HEK293 (cell line): ENCODE measurements at regions not wholly inside any gene's neighbourhood (a gene's known extent, or its start where the extent isn't known, plus 50 kb on each side); places are given as distances from the start of the nearest gene placed in this dataset.

ENCODE experiments used
- CTCF ChIA-PET: fragments of 350-600 bp; formaldehyde crosslinking; extraction: SDS; loops from one replicate; lab custom pipeline; 2021; ENCODE audit warnings: antibody characterized with exemption; lab: Yijun Ruan, JAX
- POLR2A ChIA-PET: fragments of 300-600 bp; formaldehyde crosslinking; extraction: SDS; loops from one replicate; lab custom pipeline; 2020; ENCODE audit warnings: antibody characterized with exemption, inconsistent platforms; lab: Yijun Ruan, JAX
- H3K27ac ChIP-seq: fragments of 200-500 bp; sonication (Bioruptor generic); 2 replicates; pipeline ENCODE4 v1.5.1; 2014; ENCODE audit warnings: low read depth, low read length, control low read depth, inconsistent platforms; ENCODE audit errors: extremely low read depth
- H3K36me3 ChIP-seq, 2 experiments: fragments of 200-500 bp in 1 of 2; sonication (Bioruptor generic) in 1 of 2; 1 replicate in 1 of 2; 2 replicates in 1 of 2; pipeline ENCODE4 v1.5.1; 2014 to 2017; ENCODE audit warnings: inconsistent platforms in 2 of 2, low read length in 2 of 2; ENCODE audit not compliant: control insufficient read depth in 2 of 2, insufficient read depth in 1 of 2
- H3K4me1 ChIP-seq: fragments of 200-500 bp; sonication (Bioruptor generic); 2 replicates; pipeline ENCODE4 v1.5.1; 2014; ENCODE audit warnings: mild to moderate bottlenecking, low read length, inconsistent platforms; ENCODE audit not compliant: control insufficient read depth, insufficient read depth
- H3K4me3 ChIP-seq: 2 replicates; pipeline ENCODE4 v1.5.1; 2011; ENCODE audit warnings: low read depth, mild to moderate bottlenecking, control low read depth, low read length, moderate library complexity
- H3K9me3 ChIP-seq: fragments of 200-500 bp; sonication (Bioruptor generic); 2 replicates; pipeline ENCODE4 v1.5.1; 2014; ENCODE audit warnings: low read depth, low read length, inconsistent platforms; ENCODE audit not compliant: control insufficient read depth, insufficient read depth
- KLF10 ChIP-seq: fragments of 450-650 bp; IDR thresholded peaks from 2 replicates; pipeline ENCODE4 v1.5.1; 2018; ENCODE audit warnings: missing biosample characterization, mild to moderate bottlenecking, missing genetic modification characterization
- OSR2 ChIP-seq: fragments of 450-650 bp; formaldehyde crosslinking; IDR thresholded peaks from 2 replicates; pipeline ENCODE4 v1.5.1; 2016; ENCODE audit warnings: missing biosample characterization, missing genetic modification characterization
- PRDM1 ChIP-seq: fragments of 450-650 bp; formaldehyde crosslinking; IDR thresholded peaks from 2 replicates; pipeline ENCODE4; 2016; ENCODE audit warnings: missing biosample characterization, missing genetic modification characterization
- SETDB1 ChIP-seq: IDR thresholded peaks from one replicate; pipeline ENCODE4 v1.6.1; 2017; ENCODE audit warnings: mild to moderate bottlenecking, low read length, moderate library complexity, mixed read lengths; ENCODE audit not compliant: insufficient read length
- YY2 ChIP-seq: fragments of 450-650 bp; formaldehyde crosslinking; IDR thresholded peaks from 2 replicates; pipeline ENCODE4 v1.5.1; 2016; ENCODE audit warnings: missing biosample characterization, missing genetic modification characterization
- ZBTB8A ChIP-seq: fragments of 450-650 bp; formaldehyde crosslinking; IDR thresholded peaks from 2 replicates; pipeline ENCODE4 v1.5.1; 2016; ENCODE audit warnings: missing biosample characterization, missing genetic modification characterization
- ZFP3 ChIP-seq: fragments of 450-650 bp; formaldehyde crosslinking; IDR thresholded peaks from 2 replicates; pipeline ENCODE4 v1.5.1; 2016; ENCODE audit warnings: low read depth, missing biosample characterization, missing genetic modification characterization
- ZIC2 ChIP-seq: fragments of 450-650 bp; formaldehyde crosslinking; IDR thresholded peaks from 2 replicates; pipeline ENCODE4 v1.5.1; 2016; ENCODE audit warnings: missing biosample characterization, missing genetic modification characterization
- ZNF112 ChIP-seq: fragments of 450-650 bp; formaldehyde crosslinking; IDR thresholded peaks from 2 replicates; pipeline ENCODE4 v1.5.0; 2017; ENCODE audit warnings: missing biosample characterization, missing genetic modification characterization
- ZNF280C ChIP-seq: fragments of 450-650 bp; formaldehyde crosslinking; IDR thresholded peaks from 2 replicates; pipeline ENCODE4 v1.5.1; 2016; ENCODE audit warnings: missing biosample characterization, missing genetic modification characterization
- ZNF335 ChIP-seq: fragments of 450-650 bp; formaldehyde crosslinking; conservative IDR thresholded peaks from 2 replicates; pipeline ENCODE4 v1.5.1; 2016; ENCODE audit warnings: missing biosample characterization, missing genetic modification characterization
- ZNF48 ChIP-seq: fragments of 450-650 bp; formaldehyde crosslinking; IDR thresholded peaks from 2 replicates; pipeline ENCODE4 v1.5.1; 2016; ENCODE audit warnings: missing biosample characterization, missing genetic modification characterization
- ZNF521 ChIP-seq: fragments of 450-650 bp; formaldehyde crosslinking; IDR thresholded peaks from 2 replicates; pipeline ENCODE4 v1.5.1; 2017; ENCODE audit warnings: missing biosample characterization, mild to moderate bottlenecking, missing genetic modification characterization
- ZNF664 ChIP-seq: fragments of 450-650 bp; formaldehyde crosslinking; IDR thresholded peaks from 2 replicates; pipeline ENCODE4 v1.5.1; 2016; ENCODE audit warnings: missing biosample characterization, missing genetic modification characterization
- ZSCAN23 ChIP-seq: fragments of 450-650 bp; formaldehyde crosslinking; IDR thresholded peaks from 2 replicates; pipeline ENCODE4 v1.5.1; 2016; ENCODE audit warnings: missing biosample characterization, missing genetic modification characterization
- TF ChIP-seq, protein P1 (sequence below): fragments of 450-650 bp; formaldehyde crosslinking; IDR thresholded peaks from 2 replicates; pipeline ENCODE4 v1.5.1; 2017; ENCODE audit warnings: missing biosample characterization, missing genetic modification characterization

DNA sequence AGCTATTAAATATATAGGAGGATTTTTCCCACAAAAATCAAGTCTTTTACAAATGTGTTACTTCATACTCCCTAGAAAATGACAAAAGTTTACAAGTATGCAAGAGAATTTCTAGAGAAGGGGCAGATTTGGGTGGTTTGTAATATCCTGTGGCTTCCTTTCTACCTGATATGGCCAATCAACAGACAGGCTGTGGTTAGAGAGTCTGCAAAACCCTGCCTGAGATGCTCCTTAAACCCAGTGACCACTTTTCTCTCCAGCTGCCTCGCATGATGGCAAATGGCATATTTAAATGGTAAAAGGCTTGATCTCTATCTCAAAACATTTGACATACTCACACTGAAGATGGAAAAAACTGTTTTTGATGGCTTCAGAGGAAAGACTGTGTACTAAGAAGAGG is 550.1 kb upstream of the ZNF462 start (continued):
- no peak for TF ChIP-seq ZBTB8A (tag by site-specific recombination)
- TF ChIP-seq, all 188 proteins: peak for 0

DNA sequence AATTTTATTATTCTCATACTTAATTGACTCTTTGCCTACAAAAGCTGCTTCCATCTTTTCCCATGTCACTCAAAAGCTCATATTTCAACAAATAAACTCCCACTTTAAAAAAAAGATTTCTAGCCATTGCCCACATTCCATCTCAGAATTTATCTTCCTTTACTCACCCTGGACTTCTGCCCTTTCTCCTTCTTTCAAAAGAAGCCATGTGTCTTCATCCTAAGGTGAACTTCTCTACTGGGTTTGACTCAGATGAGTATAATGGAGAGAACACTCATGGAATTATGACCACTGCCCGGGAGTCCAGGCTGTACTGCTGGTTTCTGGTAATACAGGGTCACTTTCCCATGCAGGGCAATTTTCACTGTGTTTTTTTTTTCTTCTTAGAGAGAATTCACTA is 548.5 kb upstream of the ZNF462 start:
- Histone ChIP-seq H3K4me1 (no peaks in the 10 kb centered on the region), H3K27ac (no peak overlapping the region)
- CTCF ChIA-PET, result no interaction called here
- TF ChIP-seq YY2 (tag by site-specific recombination), result no peak
- TF ChIP-seq ZNF48 (tag by site-specific recombination), result no peak
- TF ChIP-seq, all 188 proteins: peak for 0
- H3K9me3 ChIP-seq, result no peaks in the 10 kb centered on the region
- POLR2A ChIA-PET, result no interaction called here
- H3K36me3 ChIP-seq, result no peaks in the 10 kb centered on the region
- no peak overlapping the region for H3K4me3 ChIP-seq

DNA sequence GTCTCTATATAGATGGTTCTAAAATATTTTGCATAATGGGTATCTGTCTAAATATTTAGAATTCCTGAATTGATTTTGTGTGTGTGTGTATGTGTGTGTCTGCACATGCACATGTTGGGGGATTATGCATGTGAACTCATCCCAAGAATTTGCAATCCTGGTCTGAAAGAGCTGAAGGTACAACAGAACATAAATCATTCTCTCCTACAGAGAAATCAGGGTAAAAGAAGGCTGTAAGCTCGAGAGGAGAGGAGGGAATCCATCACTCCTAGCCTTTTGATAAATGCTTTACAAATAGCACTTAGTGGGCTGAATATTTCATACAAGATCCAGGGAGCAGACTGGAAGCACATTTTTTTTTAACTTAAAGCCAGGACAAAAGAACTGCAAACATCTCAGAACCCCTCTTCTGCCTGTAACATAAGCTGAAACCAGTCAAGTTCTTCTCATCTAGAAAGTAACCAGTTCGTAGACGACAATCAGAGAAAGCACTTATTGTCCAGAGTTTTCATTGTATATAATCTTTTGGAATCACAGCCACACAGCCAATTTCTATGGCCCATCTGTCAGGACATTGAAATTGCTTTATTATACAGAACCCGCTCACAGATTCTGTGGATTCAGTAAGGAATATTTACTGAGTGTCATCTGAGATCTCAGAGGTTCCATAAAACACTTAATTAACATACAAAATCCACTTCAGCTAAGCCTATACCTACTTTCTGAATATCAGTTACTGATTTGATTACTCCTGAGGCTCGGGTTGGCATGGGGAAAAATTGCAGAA is 541.4 kb upstream of the ZNF462 start:
- ChIA-PET CTCF (no interaction called here), POLR2A (no interaction called here)
- H3K9me3 ChIP-seq, result no peaks in the 10 kb centered on the region
- no peak overlapping the region for H3K27ac ChIP-seq
- H3K4me3 ChIP-seq, result no peak overlapping the region
- TF ChIP-seq KLF10, result no peak
- TF ChIP-seq ZNF112 (tag by site-specific recombination), result no peak
- TF ChIP-seq ZFP3 (tag by site-specific recombination), result no peak
- TF ChIP-seq, protein P1, sequence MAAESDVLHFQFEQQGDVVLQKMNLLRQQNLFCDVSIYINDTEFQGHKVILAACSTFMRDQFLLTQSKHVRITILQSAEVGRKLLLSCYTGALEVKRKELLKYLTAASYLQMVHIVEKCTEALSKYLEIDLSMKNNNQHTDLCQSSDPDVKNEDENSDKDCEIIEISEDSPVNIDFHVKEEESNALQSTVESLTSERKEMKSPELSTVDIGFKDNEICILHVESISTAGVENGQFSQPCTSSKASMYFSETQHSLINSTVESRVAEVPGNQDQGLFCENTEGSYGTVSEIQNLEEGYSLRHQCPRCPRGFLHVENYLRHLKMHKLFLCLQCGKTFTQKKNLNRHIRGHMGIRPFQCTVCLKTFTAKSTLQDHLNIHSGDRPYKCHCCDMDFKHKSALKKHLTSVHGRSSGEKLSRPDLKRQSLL (tag by site-specific recombination), result no peak
- TF ChIP-seq ZNF664, result no peak
- TF ChIP-seq ZIC2, result no peak
- TF ChIP-seq PRDM1, result no peak
- H3K36me3 ChIP-seq, result no peaks in the 10 kb centered on the region
- no peaks in the 10 kb centered on the region for H3K4me1 ChIP-seq

DNA sequence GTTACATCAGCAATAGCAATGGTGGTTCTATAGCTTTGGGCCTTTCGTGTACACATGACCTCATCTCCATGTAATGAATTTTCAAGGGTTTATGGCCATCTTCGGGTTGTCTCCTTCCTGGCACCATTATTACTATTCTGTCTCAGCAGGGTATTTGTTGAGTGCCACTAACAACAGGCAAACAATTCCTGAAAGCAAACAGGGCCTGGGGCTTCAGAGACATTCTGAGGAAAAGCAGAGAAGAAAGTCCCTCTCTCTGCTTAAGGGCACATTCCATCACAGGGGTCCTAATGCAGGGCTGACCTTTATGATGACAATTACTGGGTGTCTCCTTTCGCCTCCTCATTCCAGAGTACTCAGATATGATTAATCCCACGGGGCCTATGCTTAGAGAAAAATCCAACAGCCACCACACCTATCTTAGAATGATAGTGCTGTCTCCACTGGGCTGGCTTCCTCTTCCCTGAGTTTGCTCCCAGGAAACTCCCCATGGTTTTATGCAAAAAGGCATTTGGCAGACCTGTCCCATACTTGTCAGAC is 540.2 kb upstream of the ZNF462 start:
- Histone ChIP-seq H3K4me1 (no peaks in the 10 kb centered on the region), H3K9me3 (no peaks in the 10 kb centered on the region), H3K36me3 (no peaks in the 10 kb centered on the region), H3K4me3 (no peak overlapping the region), H3K27ac (no peak overlapping the region)
- CTCF ChIA-PET, result no interaction called here
- TF ChIP-seq SETDB1 (no peak), ZNF335 (tag by site-specific recombination) (no peak), OSR2 (no peak), ZSCAN23 (tag by site-specific recombination) (no peak), ZNF280C (no peak), ZIC2 (no peak), ZNF521 (tag by site-specific recombination) (no peak)
- TF ChIP-seq, protein P1 (tag by site-specific recombination), result no peak
- POLR2A ChIA-PET, result no interaction called here
